Ishikawa (cell line): ENCODE measurements at regions not wholly inside any gene's neighbourhood (a gene's known extent, or its start where the extent isn't known, plus 50 kb on each side); places are given as distances from the start of the nearest gene placed in this dataset.

Experiments
- CEBPB ChIP-seq: IDR thresholded peaks from 2 replicates; pipeline ENCODE4 v1.6.1; 2012
- CREB1 ChIP-seq: IDR thresholded peaks from 2 replicates; pipeline ENCODE4 v1.6.1; 2012; ENCODE audit warnings: low read depth
- EGR1 ChIP-seq: IDR thresholded peaks from 2 replicates; pipeline ENCODE4 v1.6.1; 2012
- EP300 ChIP-seq: IDR thresholded peaks from 2 replicates; pipeline ENCODE4 v1.6.1; 2012; ENCODE audit warnings: borderline replicate concordance
- FOXM1 ChIP-seq: IDR thresholded peaks from 2 replicates; pipeline ENCODE4 v1.6.1; 2012; ENCODE audit warnings: low read depth, borderline replicate concordance
- MAX ChIP-seq: IDR thresholded peaks from 2 replicates; pipeline ENCODE4 v1.6.1; 2012
- NFIC ChIP-seq: IDR thresholded peaks from 2 replicates; pipeline ENCODE4 v1.6.1; 2012
- RAD21 ChIP-seq: IDR thresholded peaks from 2 replicates; pipeline ENCODE4 v1.6.1; 2012; ENCODE audit warnings: low read depth
- REST ChIP-seq: IDR thresholded peaks from 2 replicates; pipeline ENCODE4 v1.6.1; 2012; ENCODE audit warnings: low read depth, mild to moderate bottlenecking
- TAF1 ChIP-seq: IDR thresholded peaks from 2 replicates; pipeline ENCODE4 v1.6.1; 2012; ENCODE audit warnings: low read depth, mild to moderate bottlenecking
- TCF12 ChIP-seq: IDR thresholded peaks from 2 replicates; pipeline ENCODE4 v1.6.1; 2012; ENCODE audit warnings: low read depth
- TEAD4 ChIP-seq: IDR thresholded peaks from 2 replicates; pipeline ENCODE4 v1.6.1; 2012
- USF1 ChIP-seq: IDR thresholded peaks from 2 replicates; pipeline ENCODE4 v1.6.1; 2012
- YY1 ChIP-seq: IDR thresholded peaks from 2 replicates; pipeline ENCODE4 v1.6.1; 2012; ENCODE audit warnings: low read depth
- ZBTB7A ChIP-seq: IDR thresholded peaks from 2 replicates; pipeline ENCODE4 v1.6.1; 2012; ENCODE audit warnings: low read depth

GRCh38 chr2:136259551-136259950, 141.6 kb upstream of the CXCR4 start:
- no peak for TF ChIP-seq NFIC
- TF ChIP-seq CREB1 = no peak
- no peak for TF ChIP-seq TEAD4
- TF ChIP-seq REST = no peak
- TF ChIP-seq TAF1 = no peak
- TF ChIP-seq RAD21 = no peak
- no peak for TF ChIP-seq TCF12
- no peak for TF ChIP-seq MAX
- no peak for TF ChIP-seq USF1
- no peak for TF ChIP-seq YY1

- TF ChIP-seq EP300 (no peak), EGR1 (no peak), YY1 (no peak), CREB1 (no peak), TEAD4 (no peak)
Measured at GRCh38 chr2:136257893-136258292, 139.9 kb upstream of the CXCR4 start.

GRCh38 chr2:136255648-136256461, 137.9 kb upstream of the CXCR4 start:
- TF ChIP-seq NFIC (no peak), CEBPB (no peak), EP300 (no peak), MAX (no peak), TEAD4 (no peak), REST (no peak), USF1 (no peak), ZBTB7A (no peak), TAF1 (no peak), CREB1 (no peak), RAD21 (no peak), FOXM1 (no peak), YY1 (no peak), TCF12 (no peak), EGR1 (no peak)

- no peak for TF ChIP-seq CREB1
- no peak for TF ChIP-seq REST
- no peak for TF ChIP-seq EP300
Measured at GRCh38 chr2:136255127-136255526, 137.2 kb upstream of the CXCR4 start.

- TF ChIP-seq NFIC = no peak
- TF ChIP-seq TAF1 = no peak
- TF ChIP-seq USF1 = no peak
- TF ChIP-seq EGR1 = no peak
- TF ChIP-seq TEAD4 = no peak
- no peak for TF ChIP-seq ZBTB7A
Measured at GRCh38 chr2:136254681-136255080, 136.7 kb upstream of the CXCR4 start.
